NCI-H82 treated with DMSO at 0.1 percent for 48 hours (cell line): ENCODE measurements at regions not wholly inside any gene's neighbourhood (a gene's known extent, or its start where the extent isn't known, plus 50 kb on each side); places are given as distances from the start of the nearest gene placed in this dataset.

Experiments used
- DNase-seq: peaks from one replicate; lab custom pipeline; 2025; ENCODE audit not compliant: unreplicated experiment; lab: John Stamatoyannopoulos, UW

- no peak for DNase-seq
Observed at GRCh38 chr9:109549386-109549785, 51.3 kb upstream of the PTPN3 start.

- no peak for DNase-seq
Observed at GRCh38 chr9:109551651-109552050, 53.5 kb upstream of the PTPN3 start.

- DNase-seq: no peak
Observed at GRCh38 chr9:109555215-109555614, 57.1 kb upstream of the PTPN3 start.

GRCh38 chr9:109556061-109556460 lies 58.0 kb upstream of the PTPN3 start:
- no peak for DNase-seq

- no peak for DNase-seq
Observed at GRCh38 chr9:109556786-109557185, 58.7 kb upstream of the PTPN3 start.

- DNase-seq: no peak
Observed at GRCh38 chr9:109557481-109557880, 59.4 kb upstream of the PTPN3 start.

- no peak for DNase-seq
Observed at GRCh38 chr9:109558718-109559151, 60.6 kb upstream of the PTPN3 start.

- DNase-seq: no peak
Observed at GRCh38 chr9:109560470-109561132, 62.5 kb upstream of the PTPN3 start.

GRCh38 chr9:109561137-109561536 lies 63.0 kb upstream of the PTPN3 start:
- no peak for DNase-seq

- no peak for DNase-seq
Observed at GRCh38 chr9:109568089-109568488, 70.0 kb upstream of the PTPN3 start.

GRCh38 chr9:109568568-109569210 lies 70.6 kb upstream of the PTPN3 start:
- no peak for DNase-seq

GRCh38 chr9:109574061-109574882 lies 76.2 kb upstream of the PTPN3 start:
- DNase-seq: peak; percentile 42

- DNase-seq: no peak
Observed at GRCh38 chr9:109576762-109577161, 78.7 kb upstream of the PTPN3 start.

- no peak for DNase-seq
Observed at GRCh38 chr9:109579191-109579948, 81.3 kb upstream of the PTPN3 start.

- DNase-seq: no peak
Observed at GRCh38 chr9:109582386-109582785, 84.3 kb upstream of the PTPN3 start.

GRCh38 chr9:109584205-109584604 lies 86.1 kb upstream of the PTPN3 start:
- DNase-seq: no peak

- no peak for DNase-seq
Observed at GRCh38 chr9:109585796-109586195, 87.7 kb upstream of the PTPN3 start.

- DNase-seq: no peak
Observed at GRCh38 chr9:109586993-109587392, 88.9 kb upstream of the PTPN3 start.

GRCh38 chr9:109588415-109588814 lies 90.3 kb upstream of the PTPN3 start:
- DNase-seq: no peak

- DNase-seq: no peak
Observed at GRCh38 chr9:109590966-109591365, 92.9 kb upstream of the PTPN3 start.

- no peak for DNase-seq
Observed at GRCh38 chr9:109591691-109592090, 93.6 kb upstream of the PTPN3 start.
